Suprapubic skin (tissue), 4 donors: ENCODE measurements at regions not wholly inside any gene's neighbourhood (a gene's known extent, or its start where the extent isn't known, plus 50 kb on each side); places are given as distances from the start of the nearest gene placed in this dataset.

ENCODE experiments used
- DNase-seq, 2 donors: peaks; one replicate each; pipeline ENCODE4 v3.0.0-alpha.2; 2019; ENCODE audit warnings: low spot score in 2 of 2
- H3K27ac ChIP-seq: fragments of 200-600 bp; sonication (generic); one replicate; pipeline ENCODE4 v1.5.1; 2019
- H3K27me3 ChIP-seq: fragments of 200-600 bp; sonication (generic); one replicate; pipeline ENCODE4 v1.5.1; 2019
- H3K36me3 ChIP-seq: fragments of 200-600 bp; sonication (generic); one replicate; pipeline ENCODE4 v1.5.1; 2019
- H3K4me1 ChIP-seq: fragments of 200-600 bp; sonication (generic); one replicate; pipeline ENCODE4 v1.5.1; 2019
- H3K4me3 ChIP-seq: fragments of 200-600 bp; sonication (generic); one replicate; pipeline ENCODE4 v1.5.1; 2019; ENCODE audit warnings: mild to moderate bottlenecking
- H3K9me3 ChIP-seq: fragments of 200-600 bp; sonication (generic); one replicate; pipeline ENCODE4 v1.5.1; 2019
- CTCF ChIP-seq, 2 donors: fragments of 200-600 bp in 1 of 2; fragments of 450-650 bp in 1 of 2; sonication (generic) in 1 of 2; IDR thresholded peaks; one replicate each; pipeline ENCODE4 v1.5.1; 2016 to 2019; ENCODE audit warnings: antibody characterized with exemption in 2 of 2, mild to moderate bottlenecking in 1 of 2, moderate library complexity in 1 of 2
- EP300 ChIP-seq: sonication (generic); formaldehyde crosslinking; IDR thresholded peaks from one replicate; pipeline ENCODE4 v1.6.1; 2017; ENCODE audit warnings: antibody characterized with exemption
- POLR2A ChIP-seq, 2 donors: fragments of 450-650 bp; IDR thresholded peaks; one replicate each; pipeline ENCODE4 v1.6.1; 2017; ENCODE audit warnings: antibody characterized with exemption in 2 of 2, mild to moderate bottlenecking in 2 of 2, moderate library complexity in 2 of 2
- POLR2AphosphoS5 ChIP-seq, 3 donors: sonication (generic); formaldehyde crosslinking; IDR thresholded peaks; one replicate each; pipeline ENCODE4 v1.6.1; 2017; ENCODE audit warnings: antibody characterized with exemption in 3 of 3
- WGBS: methylation state at CpG from one replicate; pipeline ENCODE4 v1.1.5; 2018; 5-methylcytosine and 5-hydroxymethylcytosine counted together

- Histone ChIP-seq H3K27me3 (no peaks in the 10 kb centered on the region), H3K27ac (no peak overlapping the region), H3K9me3 (no peaks in the 10 kb centered on the region), H3K36me3 (no peaks in the 10 kb centered on the region), H3K4me3 (no peak overlapping the region), H3K4me1 (peaks cover 16% of the 10 kb centered on the region)
- TF ChIP-seq POLR2AphosphoS5 (IDR thresholded peaks at IDR 0.05) (no peak), CTCF (IDR thresholded peaks at IDR 0.05) (no peak), POLR2A (IDR thresholded peaks at IDR 0.05) (no peak), EP300 (no peak)
- no peak for DNase-seq
- WGBS, result 95% methylated on average over 1 of the region's 1 CpG
Observed at GRCh38 chr12:42924482-42924881, 334.9 kb upstream of the PRICKLE1 start.

DNA sequence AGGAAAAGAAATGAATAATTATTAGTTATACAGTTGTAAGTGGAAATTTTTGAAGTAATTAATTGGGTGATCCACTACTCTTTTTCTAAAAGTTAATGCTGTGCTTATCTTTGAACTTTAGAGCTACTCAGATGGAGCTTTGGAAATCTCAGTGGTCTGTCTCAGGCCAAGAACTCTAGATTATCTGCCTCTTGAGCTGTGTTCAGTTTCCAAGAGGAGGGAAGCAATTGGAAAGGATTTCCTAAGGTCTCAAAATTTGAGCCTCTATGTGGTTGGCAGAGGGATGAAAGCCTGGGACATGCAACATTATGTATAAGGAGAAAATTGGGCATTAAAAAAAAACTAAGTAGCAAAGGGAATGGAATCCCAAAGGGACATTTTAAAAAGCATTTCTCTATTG, 334.0 kb upstream of the PRICKLE1 start:
- Histone ChIP-seq H3K4me1 (peaks cover 16% of the 10 kb centered on the region), H3K4me3 (no peak overlapping the region), H3K36me3 (no peaks in the 10 kb centered on the region), H3K27ac (no peak overlapping the region), H3K27me3 (no peaks in the 10 kb centered on the region), H3K9me3 (no peaks in the 10 kb centered on the region)
- no peak for DNase-seq
- no peak for TF ChIP-seq POLR2A (IDR thresholded peaks at IDR 0.05)
- no peak for TF ChIP-seq CTCF (IDR thresholded peaks at IDR 0.05)
- TF ChIP-seq POLR2AphosphoS5 (IDR thresholded peaks at IDR 0.05), result no peak
- TF ChIP-seq EP300, result no peak

- Histone ChIP-seq H3K27ac (no peak overlapping the region), H3K36me3 (no peaks in the 10 kb centered on the region), H3K27me3 (no peaks in the 10 kb centered on the region), H3K4me3 (no peak overlapping the region), H3K9me3 (no peaks in the 10 kb centered on the region), H3K4me1 (peaks cover 16% of the 10 kb centered on the region)
- TF ChIP-seq POLR2A (IDR thresholded peaks at IDR 0.05) (no peak), POLR2AphosphoS5 (IDR thresholded peaks at IDR 0.05) (no peak), CTCF (IDR thresholded peaks at IDR 0.05) (no peak), EP300 (no peak)
- DNase-seq, result no peak
- 65% methylated on average over 2 of the region's 2 CpGs for WGBS
Observed at GRCh38 chr12:42923156-42923555, 333.6 kb upstream of the PRICKLE1 start.

- TF ChIP-seq EP300 (no peak), CTCF (IDR thresholded peaks at IDR 0.05) (no peak), POLR2A (IDR thresholded peaks at IDR 0.05) (no peak), POLR2AphosphoS5 (IDR thresholded peaks at IDR 0.05) (no peak)
- H3K36me3 ChIP-seq, result no peaks in the 10 kb centered on the region
- DNase-seq, result no peak
- WGBS, result 48% methylated on average over 3 of the region's 3 CpGs
- no peaks in the 10 kb centered on the region for H3K9me3 ChIP-seq
- H3K4me3 ChIP-seq, result no peak overlapping the region
- H3K27ac ChIP-seq, result no peak overlapping the region
- H3K27me3 ChIP-seq, result no peaks in the 10 kb centered on the region
- peaks cover 16% of the 10 kb centered on the region for H3K4me1 ChIP-seq
Observed at GRCh38 chr12:42922505-42922850, 332.9 kb upstream of the PRICKLE1 start.

DNA sequence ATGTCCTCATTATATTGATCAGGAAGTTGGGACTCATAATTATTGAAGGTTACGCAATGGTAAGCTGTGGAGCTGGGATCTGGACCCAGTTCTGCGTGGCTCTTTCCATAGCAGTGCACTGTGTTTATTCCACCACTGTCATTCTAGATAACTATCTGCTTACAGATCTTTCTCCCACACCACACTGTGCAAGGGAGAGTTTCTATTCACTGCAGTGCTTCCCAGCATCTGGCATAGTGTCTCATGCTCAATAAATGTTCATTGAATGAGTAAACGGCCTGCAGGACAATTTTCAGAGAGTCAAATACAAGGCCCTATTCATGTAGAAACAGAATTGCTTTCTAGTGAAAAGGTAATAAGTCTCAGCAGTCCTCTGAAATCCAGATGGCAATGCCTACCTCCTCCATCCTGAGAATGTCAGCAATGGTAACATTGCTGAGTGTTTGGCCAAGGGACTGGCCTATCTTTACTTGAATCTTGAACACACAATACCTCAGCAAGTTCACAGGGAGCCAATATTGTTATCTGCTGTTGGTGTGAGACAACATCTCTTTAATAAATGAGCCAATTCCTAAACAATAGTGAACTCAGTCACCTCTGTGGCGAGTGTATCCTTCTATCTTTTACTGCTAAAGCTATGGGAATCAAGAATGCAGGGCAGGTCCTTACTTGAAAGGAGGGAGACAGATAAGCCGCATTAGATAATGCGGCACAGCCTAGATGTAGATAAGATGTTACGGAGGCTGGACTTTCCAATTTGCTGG, 332.4 kb upstream of the PRICKLE1 start:
- Histone ChIP-seq H3K4me3 (no peak overlapping the region), H3K27ac (no peak overlapping the region), H3K4me1 (peaks cover 16% of the 10 kb centered on the region), H3K27me3 (no peaks in the 10 kb centered on the region), H3K36me3 (no peaks in the 10 kb centered on the region), H3K9me3 (no peaks in the 10 kb centered on the region)
- DNase-seq, result no peak
- no peak for TF ChIP-seq EP300
- no peak for TF ChIP-seq POLR2A (IDR thresholded peaks at IDR 0.05)
- no peak for TF ChIP-seq CTCF (IDR thresholded peaks at IDR 0.05)
- TF ChIP-seq POLR2AphosphoS5 (IDR thresholded peaks at IDR 0.05), result no peak
- WGBS, result 42% methylated on average over 7 of the region's 7 CpGs
